HFFc6 (cell line): ENCODE measurements at regions not wholly inside any gene's neighbourhood (a gene's known extent, or its start where the extent isn't known, plus 50 kb on each side); places are given as distances from the start of the nearest gene placed in this dataset.

Experiments
- DNase-seq: peaks from one replicate; pipeline ENCODE4 v3.0.0-alpha.2; 2018
- H3K27ac Mint-ChIP-seq: 2 replicates; pipeline ENCODE4 v1.8.0; 2020; ENCODE audit warnings: mild to moderate bottlenecking, mixed read lengths
- H3K27me3 Mint-ChIP-seq: 2 replicates; pipeline ENCODE4 v1.8.0; 2021; ENCODE audit warnings: mild to moderate bottlenecking, moderate library complexity, mixed read lengths; ENCODE audit not compliant: insufficient read depth
- H3K36me3 Mint-ChIP-seq: 2 replicates; pipeline ENCODE4 v1.8.0; 2021; ENCODE audit warnings: low read depth, mixed read lengths
- H3K4me1 Mint-ChIP-seq: 2 replicates; pipeline ENCODE4 v1.8.0; 2020; ENCODE audit warnings: low read depth, mixed read lengths
- H3K4me3 Mint-ChIP-seq: 2 replicates; pipeline ENCODE4 v1.8.0; 2020; ENCODE audit warnings: mild to moderate bottlenecking, moderate library complexity, mixed read lengths
- H3K9me3 Mint-ChIP-seq: 2 replicates; pipeline ENCODE4 v1.8.0; 2020; ENCODE audit warnings: mild to moderate bottlenecking, mixed read lengths
- CTCF ChIP-seq: fragments of 200-600 bp; sonication (generic); IDR thresholded peaks from 2 replicates; pipeline ENCODE4 v1.5.0; 2021; ENCODE audit warnings: antibody characterized with exemption, mild to moderate bottlenecking

- H3K9me3 Mint-ChIP-seq = peaks cover 49% of the 10 kb centered on the region
- DNase-seq = no peak
Observed at GRCh38 chr14:82449926-82450468, 916.3 kb upstream of the SEL1L start.

GRCh38 chr14:82451675-82452074, 918.0 kb upstream of the SEL1L start:
- Mint-ChIP-seq H3K36me3 (peaks cover 4% of the 10 kb centered on the region; the same call in 1 of the 2 replicates), H3K9me3 (peaks cover 56% of the 10 kb centered on the region), H3K4me3 (no peak overlapping the region), H3K27ac (no peak overlapping the region), H3K27me3 (no peaks in the 10 kb centered on the region), H3K4me1 (no peaks in the 10 kb centered on the region)
- DNase-seq = no peak
- no peak for TF ChIP-seq CTCF

More at GRCh38 chr14:82449926-82450468, 916.3 kb upstream of the SEL1L start:
- Mint-ChIP-seq H3K4me3 (no peak overlapping the region), H3K4me1 (no peaks in the 10 kb centered on the region), H3K27me3 (no peaks in the 10 kb centered on the region), H3K36me3 (peaks cover 4% of the 10 kb centered on the region; the same call in 1 of the 2 replicates), H3K27ac (no peak overlapping the region)
- no peak for TF ChIP-seq CTCF

GRCh38 chr14:82482345-82482744, 948.7 kb upstream of the SEL1L start:
- Mint-ChIP-seq H3K4me1 (no peaks in the 10 kb centered on the region), H3K36me3 (no peaks in the 10 kb centered on the region), H3K9me3 (peaks cover 21% of the 10 kb centered on the region), H3K27me3 (no peaks in the 10 kb centered on the region; the same call in 1 of the 2 replicates), H3K4me3 (no peak overlapping the region), H3K27ac (no peak overlapping the region)
- DNase-seq = no peak
- TF ChIP-seq CTCF = no peak

- Mint-ChIP-seq H3K4me1 (no peaks in the 10 kb centered on the region), H3K27me3 (no peaks in the 10 kb centered on the region), H3K9me3 (peaks cover 28% of the 10 kb centered on the region), H3K27ac (no peak overlapping the region), H3K4me3 (no peak overlapping the region), H3K36me3 (no peaks in the 10 kb centered on the region)
- DNase-seq = no peak
- TF ChIP-seq CTCF = no peak
Observed at GRCh38 chr14:82488473-82488872, 954.8 kb upstream of the SEL1L start.

GRCh38 chr14:82490397-82490796, 956.7 kb upstream of the SEL1L start:
- H3K36me3 Mint-ChIP-seq = no peaks in the 10 kb centered on the region
- H3K27ac Mint-ChIP-seq = no peak overlapping the region
- H3K9me3 Mint-ChIP-seq = peaks cover 35% of the 10 kb centered on the region
- no peak for TF ChIP-seq CTCF
- no peak overlapping the region for H3K4me3 Mint-ChIP-seq
- no peak for DNase-seq
- no peaks in the 10 kb centered on the region for H3K4me1 Mint-ChIP-seq
- no peaks in the 10 kb centered on the region for H3K27me3 Mint-ChIP-seq

- no peak overlapping the region for H3K27ac Mint-ChIP-seq
- no peak for TF ChIP-seq CTCF
- no peaks in the 10 kb centered on the region for H3K27me3 Mint-ChIP-seq
- peaks cover 43% of the 10 kb centered on the region for H3K9me3 Mint-ChIP-seq
- no peak for DNase-seq
- no peak overlapping the region for H3K4me3 Mint-ChIP-seq
- H3K36me3 Mint-ChIP-seq = no peaks in the 10 kb centered on the region
- H3K4me1 Mint-ChIP-seq = no peaks in the 10 kb centered on the region
Observed at GRCh38 chr14:82492157-82492556, 958.5 kb upstream of the SEL1L start.
